GM19468 (cell line): ENCODE measurements at regions not wholly inside any gene's neighbourhood (a gene's known extent, or its start where the extent isn't known, plus 50 kb on each side); places are given as distances from the start of the nearest gene placed in this dataset.

ENCODE experiments used
- ATAC-seq: cut with Tn5 transposase; IDR thresholded peaks from one replicate; pipeline ENCODE4 v1.9.1; 2021; ENCODE audit warnings: mild to moderate bottlenecking, moderate library complexity, moderate number of reproducible peaks; ENCODE audit not compliant: unreplicated experiment; ENCODE audit errors: extremely low read depth

- ATAC-seq: no peak
Measured at GRCh38 chr14:28436821-28437220, 329.8 kb upstream of the FOXG1 start.

GRCh38 chr14:28461389-28461788 lies 305.2 kb upstream of the FOXG1 start:
- ATAC-seq: no peak

DNA sequence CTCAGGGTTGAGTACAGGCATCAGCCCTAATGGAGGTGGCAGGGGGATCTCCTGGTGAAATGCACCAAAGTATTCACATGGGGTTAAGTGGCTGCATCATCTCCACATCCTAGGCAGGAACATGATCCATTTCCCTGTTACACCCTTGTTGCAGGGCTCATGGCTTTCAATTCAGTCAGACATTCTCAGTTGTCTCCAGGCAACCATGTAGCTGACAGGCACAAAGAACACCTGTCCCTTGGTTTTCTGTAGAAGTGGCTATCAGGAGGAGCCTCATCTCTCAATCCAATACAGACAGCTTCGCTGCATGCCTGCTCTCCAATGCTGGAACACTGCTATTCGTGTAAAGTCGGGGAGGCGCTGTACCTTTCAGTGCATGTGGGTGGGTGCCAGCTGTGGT lies 299.0 kb upstream of the FOXG1 start:
- ATAC-seq: no peak

GRCh38 chr14:28468191-28469151 lies 298.1 kb upstream of the FOXG1 start:
- no peak for ATAC-seq

DNA sequence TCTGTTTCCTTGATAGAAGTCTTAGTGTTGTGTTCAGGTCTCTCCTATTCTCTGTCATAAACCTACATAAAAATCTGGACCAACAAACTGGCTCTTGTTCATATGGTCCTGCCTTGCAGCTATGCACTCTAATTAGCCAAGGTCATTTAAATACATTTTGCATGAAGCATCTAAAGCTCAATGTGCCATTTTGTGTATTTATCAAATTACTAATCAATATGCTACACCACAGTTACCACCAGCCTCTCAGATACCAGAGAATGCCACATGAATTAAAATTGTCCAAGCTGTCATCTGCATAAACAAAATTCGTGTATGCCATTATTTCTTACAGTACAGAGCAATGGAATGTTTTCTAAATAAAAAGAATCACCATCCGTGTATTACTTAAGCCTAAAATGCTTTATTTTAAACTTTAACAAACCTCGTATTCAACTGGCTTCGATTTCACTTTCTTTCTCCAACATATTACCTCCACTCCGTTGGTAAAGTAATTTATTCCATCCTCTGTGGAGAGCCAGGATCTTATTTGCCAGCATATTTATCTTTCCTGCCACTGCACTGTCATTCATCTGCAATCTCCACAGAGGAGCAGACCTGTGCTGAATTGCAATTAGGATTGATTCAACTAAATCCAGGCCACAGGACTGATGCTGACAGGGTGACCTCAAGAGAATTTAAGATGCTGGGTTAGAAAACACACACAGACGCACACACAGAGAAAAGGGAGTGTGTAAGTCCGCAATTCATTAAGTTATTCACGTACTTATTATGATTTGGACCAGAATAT lies 284.1 kb upstream of the FOXG1 start:
- ATAC-seq: no peak

- no peak for ATAC-seq
Measured at GRCh38 chr14:28483506-28483905, 283.1 kb upstream of the FOXG1 start.

DNA sequence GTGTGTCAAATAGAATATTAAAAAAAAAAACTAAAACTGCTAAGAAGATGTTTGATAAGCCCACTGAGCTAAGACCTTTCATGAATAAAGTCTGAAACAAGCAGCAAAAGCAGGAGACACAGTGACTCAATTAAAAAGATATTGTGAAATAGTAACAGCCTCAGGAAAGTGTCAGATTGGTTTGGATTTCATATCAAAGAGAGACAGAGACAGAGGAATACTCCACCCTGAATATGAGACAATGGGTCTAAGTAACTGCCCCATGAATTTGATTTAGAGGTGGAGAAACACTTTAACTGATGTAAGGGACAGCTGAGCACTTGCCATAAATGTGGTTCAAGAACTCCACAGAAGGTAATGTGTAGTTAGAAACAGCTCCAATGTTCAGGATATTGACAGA lies 277.9 kb upstream of the FOXG1 start:
- ATAC-seq: no peak

DNA sequence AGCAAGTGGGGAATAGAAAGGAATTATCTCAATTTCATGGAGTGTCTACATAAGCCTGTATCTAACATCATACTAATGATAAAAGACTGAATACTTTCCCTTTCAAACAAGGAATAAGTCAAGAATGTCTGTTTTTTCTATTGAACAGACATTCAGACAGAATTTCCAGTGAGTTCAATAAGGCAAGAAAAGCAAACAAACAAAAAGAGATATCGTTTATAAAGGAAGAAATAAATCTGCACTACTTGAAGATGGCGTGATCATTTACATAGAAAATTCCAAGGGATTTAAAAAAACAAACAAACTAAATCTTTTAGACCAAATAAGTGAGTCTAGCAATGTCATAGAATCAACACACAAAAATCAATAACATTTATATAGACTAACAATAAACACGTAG lies 273.1 kb upstream of the FOXG1 start:
- no peak for ATAC-seq

DNA sequence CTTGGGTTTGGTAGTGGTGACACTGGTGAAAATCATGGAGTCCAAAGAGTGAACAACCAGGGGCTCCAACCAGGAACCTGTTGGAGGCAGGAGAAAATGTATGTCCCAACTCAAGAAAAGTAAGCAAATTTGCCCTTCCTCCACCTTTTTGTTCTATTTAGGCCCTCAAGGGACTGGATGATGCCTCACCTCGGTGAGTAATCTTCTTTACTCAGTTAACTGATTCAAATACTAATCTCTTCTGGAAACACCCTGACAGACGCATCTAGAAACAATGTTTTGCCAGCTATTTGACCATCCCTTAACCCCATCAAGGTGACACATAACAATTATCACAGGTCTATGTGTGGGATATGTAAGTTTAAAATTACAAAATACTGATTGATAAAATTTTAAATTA lies 272.4 kb upstream of the FOXG1 start:
- no peak for ATAC-seq

DNA sequence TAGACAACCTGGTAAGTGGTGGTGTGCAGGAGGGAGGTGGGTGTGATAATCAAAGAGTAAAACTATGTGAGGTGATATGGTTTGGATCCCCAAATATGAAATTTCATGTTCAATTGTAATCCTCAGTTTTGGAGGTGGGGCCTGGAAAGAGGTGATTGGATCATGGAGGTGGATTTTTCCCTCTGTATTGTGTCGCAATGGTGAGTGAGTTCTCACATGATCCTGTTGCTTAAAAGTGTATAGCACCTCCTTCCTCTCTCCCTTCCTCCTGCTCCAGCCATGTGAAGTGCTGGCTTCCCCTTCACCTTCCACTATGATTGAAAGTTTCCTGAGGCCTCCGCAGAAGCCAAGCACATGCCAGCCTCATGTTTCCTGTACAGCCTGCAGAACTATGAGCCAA lies 270.2 kb upstream of the FOXG1 start:
- no peak for ATAC-seq

GRCh38 chr14:28502517-28502916 lies 264.1 kb upstream of the FOXG1 start:
- ATAC-seq: no peak

DNA sequence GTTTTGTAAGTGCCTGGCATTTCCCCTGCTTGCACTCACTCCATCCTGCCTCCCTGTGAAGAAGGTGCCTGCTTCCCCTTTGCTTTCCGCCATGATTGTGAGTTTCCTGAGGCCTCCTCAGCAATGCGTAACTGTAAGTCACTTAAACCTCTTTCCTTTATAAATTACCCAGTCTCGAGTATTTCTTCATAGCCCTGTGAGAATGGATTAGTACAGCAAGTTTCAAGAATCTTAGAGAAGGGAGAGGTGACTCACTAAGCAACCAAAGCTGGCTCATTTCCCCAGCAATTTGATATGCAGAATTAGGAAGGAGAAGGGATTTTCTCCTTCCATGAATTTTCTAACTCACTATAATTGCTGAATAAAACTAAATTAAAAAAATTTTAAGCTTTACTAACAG lies 251.0 kb upstream of the FOXG1 start:
- no peak for ATAC-seq

DNA sequence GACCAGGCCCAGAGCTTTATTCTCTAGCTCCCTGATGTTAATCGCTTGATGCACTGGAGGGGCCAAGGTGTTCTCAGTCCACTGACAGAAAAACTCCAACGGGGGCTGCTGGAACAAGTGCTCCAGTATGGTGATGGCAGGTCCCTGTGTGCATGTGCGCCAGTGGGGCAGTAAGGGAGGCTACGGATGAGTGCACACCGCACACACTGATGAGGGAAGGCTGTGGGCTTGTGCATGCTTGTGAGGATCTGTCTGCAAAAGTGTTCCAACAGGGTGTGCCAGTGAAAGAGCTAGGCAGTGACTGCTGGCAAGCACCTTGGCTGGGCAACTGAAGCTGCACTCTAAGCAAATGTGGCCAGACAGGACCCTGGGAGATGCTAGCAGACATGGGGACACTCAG lies 229.7 kb upstream of the FOXG1 start:
- no peak for ATAC-seq

- ATAC-seq: no peak
Measured at GRCh38 chr14:28542040-28542439, 224.5 kb upstream of the FOXG1 start.

GRCh38 chr14:28565345-28565744 lies 201.2 kb upstream of the FOXG1 start:
- no peak for ATAC-seq

DNA sequence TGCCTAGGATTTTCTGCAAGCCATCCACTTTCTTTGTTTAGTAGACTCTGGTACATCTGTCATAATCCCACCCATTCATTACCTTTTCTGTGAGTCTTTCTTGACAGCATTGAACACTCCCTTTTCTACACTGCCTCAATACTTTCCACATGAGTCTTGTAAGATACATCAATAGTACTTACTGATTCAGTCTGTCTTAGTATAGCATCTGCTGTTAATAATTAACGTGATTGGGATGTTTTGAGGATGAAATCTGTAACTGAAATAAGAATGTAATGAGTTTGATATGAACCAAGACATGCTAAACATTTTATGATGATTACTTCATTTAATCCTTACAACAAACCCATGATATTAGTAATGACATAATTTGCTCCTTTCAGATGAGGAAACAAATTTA lies 196.2 kb upstream of the FOXG1 start:
- ATAC-seq: no peak

DNA sequence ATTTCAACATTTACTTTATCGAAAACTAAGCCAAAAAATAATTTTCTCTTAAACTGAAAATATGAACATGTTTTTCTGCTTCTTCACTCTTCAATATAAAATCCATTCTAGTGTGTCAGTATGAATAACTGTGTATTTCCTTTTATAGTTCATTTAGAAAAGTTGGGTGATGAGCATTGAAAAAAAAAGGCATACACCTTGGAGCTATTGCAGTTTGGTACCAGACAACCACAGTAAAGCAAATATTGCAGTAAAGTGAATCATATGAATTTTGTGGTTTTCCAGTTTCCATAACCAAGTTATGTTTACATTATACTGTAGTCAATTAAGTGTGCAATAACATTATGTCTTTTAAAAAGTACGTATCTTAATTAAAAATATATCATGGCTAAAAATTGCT lies 195.0 kb upstream of the FOXG1 start:
- no peak for ATAC-seq

DNA sequence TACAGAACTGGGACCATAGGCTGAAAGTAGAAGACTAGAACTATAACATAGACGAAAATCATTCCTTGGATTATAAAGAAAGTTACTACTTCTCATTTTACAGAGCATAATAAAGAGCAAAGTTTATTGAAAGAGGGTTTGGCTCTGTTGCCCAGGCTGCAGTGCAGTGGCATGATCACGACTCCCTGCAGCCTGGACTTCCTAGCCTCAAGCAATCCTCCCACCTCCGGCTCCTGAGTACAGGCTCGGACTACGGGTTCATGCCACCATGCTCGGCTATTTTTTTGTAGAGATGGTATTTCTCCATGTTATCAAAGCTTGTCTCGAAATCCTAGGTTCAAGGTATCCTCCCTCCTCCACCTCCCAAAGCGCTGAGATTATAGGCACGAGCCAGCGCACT lies 190.1 kb upstream of the FOXG1 start:
- no peak for ATAC-seq

GRCh38 chr14:28577187-28577586 lies 189.4 kb upstream of the FOXG1 start:
- no peak for ATAC-seq

- no peak for ATAC-seq
Measured at GRCh38 chr14:28577711-28578131, 188.9 kb upstream of the FOXG1 start.

DNA sequence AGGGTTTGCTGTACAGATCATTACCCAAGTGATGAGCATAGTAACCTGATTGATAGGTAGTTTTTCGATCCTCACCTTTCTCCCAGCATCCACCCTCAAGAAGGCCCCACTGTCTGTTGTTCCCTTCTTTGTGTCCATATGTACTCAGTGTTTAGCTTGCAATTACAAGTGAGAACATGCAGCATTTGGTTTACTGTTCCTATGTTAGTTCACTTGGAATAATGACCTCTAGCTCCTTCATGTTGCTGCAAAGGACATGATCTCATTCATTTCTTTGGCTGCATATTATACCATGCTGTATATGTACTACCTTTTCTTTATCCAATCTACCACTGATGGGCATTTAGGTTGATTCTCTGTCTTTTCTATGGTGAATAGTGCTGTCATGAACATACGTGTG lies 181.6 kb upstream of the FOXG1 start:
- ATAC-seq: no peak
